Caco-2 (cell line): ENCODE measurements at regions not wholly inside any gene's neighbourhood (a gene's known extent, or its start where the extent isn't known, plus 50 kb on each side); places are given as distances from the start of the nearest gene placed in this dataset.

Experiments
- BruUV-seq: library from RNA; stranded (reverse); fragments of 400-500 nt; replicated peaks from 2 replicates; lab custom pipeline; 2021; lab: Mats Ljungman, UMichigan
- CTCF ChIA-PET: fragments of 300-600 bp; sonication (Branson Sonifier 250); formaldehyde crosslinking; loops from one replicate; lab custom pipeline; 2022; ENCODE audit warnings: antibody characterized with exemption; lab: Charles Lee
- POLR2A ChIA-PET: fragments of 300-600 bp; sonication (Branson Sonifier 250); formaldehyde crosslinking; loops from one replicate; lab custom pipeline; 2022; ENCODE audit warnings: antibody characterized with exemption; lab: Charles Lee
- DNase-seq, 2 experiments: peaks; one replicate each; pipeline versions ENCODE4 v3.0.0 to v3.0.0-alpha.2; 2020 to 2022
- H3K27me3 ChIP-seq: replicated peaks from 2 replicates; pipeline ENCODE4 v1.6.0; 2011; ENCODE audit warnings: low read length; ENCODE audit not compliant: control insufficient read depth, insufficient read depth
- H3K36me3 ChIP-seq: 2 replicates; pipeline ENCODE4 v1.5.1; 2011; ENCODE audit warnings: low read length; ENCODE audit not compliant: control insufficient read depth, insufficient read depth
- H3K4me1 ChIP-seq: fragments of 250-450 bp; sonication (Bioruptor Pico); 2 replicates; pipeline ENCODE4 v1.5.1; 2020; ENCODE audit warnings: mild to moderate bottlenecking
- H3K4me3 ChIP-seq: 2 replicates; pipeline ENCODE4 v1.5.1; 2011; ENCODE audit warnings: low read depth, mild to moderate bottlenecking, control low read depth, low read length
- H3K9me3 ChIP-seq: fragments of 250-450 bp; sonication (Bioruptor Pico); 2 replicates; pipeline ENCODE4 v1.5.1; 2020; ENCODE audit warnings: mild to moderate bottlenecking, moderate library complexity
- H3K27ac Mint-ChIP-seq: one replicate; pipeline ENCODE4 v1.8.0; 2022; ENCODE audit warnings: mixed read lengths; ENCODE audit not compliant: unreplicated experiment
- H3K27me3 Mint-ChIP-seq: one replicate; pipeline ENCODE4 v1.8.0; 2022; ENCODE audit warnings: mixed read lengths; ENCODE audit not compliant: insufficient read depth, unreplicated experiment
- H3K36me3 Mint-ChIP-seq: one replicate; pipeline ENCODE4 v1.8.0; 2022; ENCODE audit warnings: mild to moderate bottlenecking, mixed read lengths; ENCODE audit not compliant: insufficient read depth, unreplicated experiment
- H3K4me1 Mint-ChIP-seq: one replicate; pipeline ENCODE4 v1.8.0; 2022; ENCODE audit warnings: low read depth, mixed read lengths; ENCODE audit not compliant: unreplicated experiment
- H3K4me3 Mint-ChIP-seq: one replicate; pipeline ENCODE4 v1.8.0; 2022; ENCODE audit warnings: mild to moderate bottlenecking, moderate library complexity, mixed read lengths; ENCODE audit not compliant: unreplicated experiment
- H3K9me3 Mint-ChIP-seq: one replicate; pipeline ENCODE4 v1.8.0; 2022; ENCODE audit warnings: mixed read lengths; ENCODE audit not compliant: unreplicated experiment
- CTCF ChIP-seq, 2 experiments: fragments of 200-600 bp in 1 of 2; IDR thresholded peaks; 1 replicate in 1 of 2; 2 replicates in 1 of 2; pipeline versions ENCODE4 v1.5.1 to v1.8.0; 2011 to 2022; ENCODE audit warnings: antibody characterized with exemption in 1 of 2, control low read depth in 1 of 2, inconsistent platforms in 1 of 2, low read depth in 1 of 2, low read length in 1 of 2, mild to moderate bottlenecking in 1 of 2, moderate library complexity in 1 of 2; ENCODE audit not compliant: insufficient read depth in 1 of 2, severe bottlenecking in 1 of 2, unreplicated experiment in 1 of 2
- intact Hi-C: fragments of 100-400 bp; cut with micrococcal nuclease; formaldehyde crosslinking; loops from one replicate; pipeline ENCODE4 v1.10.0; 2022; ENCODE audit not compliant: unreplicated experiment

- no peak overlapping the region for H3K4me3 Mint-ChIP-seq
- no peaks in the 10 kb centered on the region for H3K4me1 Mint-ChIP-seq
- H3K9me3 Mint-ChIP-seq, result no peaks in the 10 kb centered on the region
- intact Hi-C loops, result no loop called here
- ChIA-PET CTCF (no interaction called here), POLR2A (no interaction called here)
- Histone ChIP-seq H3K9me3 (no peaks in the 10 kb centered on the region; the same call in 1 of the 2 replicates), H3K27me3 (no peaks in the 10 kb centered on the region), H3K36me3 (no peaks in the 10 kb centered on the region), H3K4me3 (no peak overlapping the region), H3K4me1 (no peaks in the 10 kb centered on the region)
- TF ChIP-seq CTCF (IDR thresholded peaks at IDR 0.05; ENCODE audit: insufficient read depth in 1 of 2, low read depth in 1 of 2, low read length in 1 of 2, severe bottlenecking in 1 of 2, unreplicated experiment in 1 of 2), result no peak
- H3K27me3 Mint-ChIP-seq, result no peaks in the 10 kb centered on the region
- BruUV-seq, result no TSS peak
- no peaks in the 10 kb centered on the region for H3K36me3 Mint-ChIP-seq
- no peak overlapping the region for H3K27ac Mint-ChIP-seq
- DNase-seq, result no peak
Observed at GRCh38 chr13:62837895-62838294, 1422.2 kb upstream of the PCDH20 start.

- Mint-ChIP-seq H3K9me3 (no peaks in the 10 kb centered on the region), H3K4me1 (no peaks in the 10 kb centered on the region), H3K36me3 (no peaks in the 10 kb centered on the region), H3K27ac (no peak overlapping the region), H3K27me3 (no peaks in the 10 kb centered on the region), H3K4me3 (no peak overlapping the region)
- no peaks in the 10 kb centered on the region for H3K9me3 ChIP-seq
- CTCF ChIA-PET, result no interaction called here
- no peaks in the 10 kb centered on the region for H3K36me3 ChIP-seq
- no peak overlapping the region for H3K4me3 ChIP-seq
- DNase-seq, result no peak
- intact Hi-C loops, result no loop called here
- BruUV-seq, result no TSS peak
- no peaks in the 10 kb centered on the region for H3K4me1 ChIP-seq
- POLR2A ChIA-PET, result no interaction called here
- no peaks in the 10 kb centered on the region for H3K27me3 ChIP-seq
- no peak for TF ChIP-seq CTCF (IDR thresholded peaks at IDR 0.05; ENCODE audit: insufficient read depth in 1 of 2, low read depth in 1 of 2, low read length in 1 of 2, severe bottlenecking in 1 of 2, unreplicated experiment in 1 of 2)
Observed at GRCh38 chr13:62829486-62829885, 1413.8 kb upstream of the PCDH20 start.

GRCh38 chr13:62799931-62800436 lies 1384.3 kb upstream of the PCDH20 start:
- no peak for TF ChIP-seq CTCF (IDR thresholded peaks at IDR 0.05; ENCODE audit: insufficient read depth in 1 of 2, low read depth in 1 of 2, low read length in 1 of 2, severe bottlenecking in 1 of 2, unreplicated experiment in 1 of 2)
- Mint-ChIP-seq H3K9me3 (no peaks in the 10 kb centered on the region), H3K4me1 (no peaks in the 10 kb centered on the region), H3K36me3 (no peaks in the 10 kb centered on the region), H3K4me3 (no peak overlapping the region), H3K27me3 (no peaks in the 10 kb centered on the region), H3K27ac (no peak overlapping the region)
- Histone ChIP-seq H3K9me3 (no peaks in the 10 kb centered on the region), H3K27me3 (no peaks in the 10 kb centered on the region), H3K36me3 (no peaks in the 10 kb centered on the region), H3K4me3 (no peak overlapping the region), H3K4me1 (no peaks in the 10 kb centered on the region)
- DNase-seq, result no peak
- no TSS peak for BruUV-seq
- ChIA-PET POLR2A (interaction anchor here (0.5 kb wide), 1 partner anchor 49 kb away, joined by 4 read pairs; no protein-coding TSS in a partner anchor), CTCF (no interaction called here)
- intact Hi-C loops, result no loop called here
